ENCODE measurements at regions not wholly inside any gene's neighbourhood (a gene's known extent, or its start where the extent isn't known, plus 50 kb on each side); places are given as distances from the start of the nearest gene placed in this dataset.

DNA sequence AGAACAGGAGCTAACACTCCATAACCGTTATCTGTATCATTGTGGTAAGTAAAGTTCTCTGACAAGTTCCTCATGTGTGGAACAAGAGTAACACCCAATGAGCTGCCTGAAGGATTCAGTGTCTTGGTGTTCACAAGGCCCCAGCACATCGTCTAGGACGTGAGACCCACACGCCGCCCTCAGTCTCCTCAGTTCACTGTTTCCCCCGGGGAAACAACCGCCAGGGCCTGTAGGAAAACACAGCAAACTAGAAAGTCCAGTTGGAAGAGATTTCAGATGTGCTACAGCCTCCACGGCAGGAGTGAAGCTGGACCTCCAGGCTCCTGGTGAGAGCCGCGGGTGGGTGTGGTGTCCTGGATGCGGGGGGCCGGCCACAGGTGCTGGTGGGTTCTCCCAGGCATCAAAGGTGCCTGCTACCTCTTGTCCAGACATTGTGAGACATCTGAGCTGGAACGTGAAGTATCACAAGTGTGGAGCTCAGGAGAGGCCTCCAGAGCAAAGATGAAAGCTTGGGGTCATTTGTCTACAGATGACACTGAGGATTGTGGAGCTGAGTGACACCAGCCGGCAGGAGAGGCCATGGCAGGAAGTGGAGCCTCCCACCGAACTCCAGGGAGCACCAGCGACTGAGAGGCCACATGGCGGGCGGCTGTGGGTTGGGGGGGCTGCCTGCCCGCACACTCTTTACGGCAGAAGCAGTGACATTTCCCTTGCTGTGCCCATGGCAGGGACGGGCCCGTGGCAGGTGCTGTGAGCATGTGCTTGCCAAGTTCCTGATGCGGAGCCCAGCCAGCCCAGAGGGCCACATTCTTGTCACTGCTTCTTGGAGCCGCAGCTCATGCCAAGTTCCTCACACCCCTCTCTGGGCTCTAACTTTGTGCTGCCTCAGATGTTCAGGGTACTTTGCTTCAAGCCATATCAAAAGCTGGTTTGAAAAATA, 131.2 kb downstream of the TMEM18 start:
- no peak for DNase-seq

DNA sequence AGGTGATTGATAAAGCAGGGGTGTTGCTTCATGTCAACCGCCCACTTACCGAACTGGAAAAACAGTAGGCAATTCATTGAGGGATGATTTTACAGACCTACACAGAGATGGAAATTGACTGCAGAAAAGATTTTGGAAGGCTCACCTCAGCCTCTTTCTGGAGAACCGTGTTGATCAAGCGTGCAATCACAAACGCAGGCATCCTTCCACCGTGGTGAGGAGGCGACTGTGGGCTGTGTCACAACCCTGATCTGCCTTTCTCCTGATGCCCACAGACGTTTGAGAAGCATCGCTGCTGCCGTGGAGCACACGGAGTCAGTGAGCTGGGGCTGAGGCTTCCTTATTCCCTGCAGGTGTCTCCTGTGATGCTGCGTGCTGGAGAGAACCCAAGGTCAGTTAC, 132.0 kb downstream of the TMEM18 start:
- no peak for DNase-seq

DNA sequence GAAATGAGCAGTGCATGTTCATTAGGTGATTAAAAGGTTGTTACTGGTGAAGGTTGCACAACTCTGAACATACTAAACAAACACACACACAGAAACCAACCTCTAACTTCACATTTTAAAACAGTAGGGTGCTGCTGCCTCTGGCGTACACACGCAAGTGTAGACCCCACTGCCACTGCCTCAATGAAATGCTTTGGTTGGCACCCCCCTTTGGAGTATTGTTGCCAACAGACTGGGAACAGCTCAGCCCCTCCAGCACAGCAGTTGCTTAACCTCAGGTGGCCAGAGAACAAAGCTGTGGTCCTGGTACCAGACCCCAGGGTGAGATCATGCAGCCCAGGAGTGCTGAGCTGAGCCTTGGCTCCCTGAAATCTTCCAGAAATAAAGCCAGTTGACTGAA, 138.6 kb downstream of the TMEM18 start:
- no peak for DNase-seq

DNA sequence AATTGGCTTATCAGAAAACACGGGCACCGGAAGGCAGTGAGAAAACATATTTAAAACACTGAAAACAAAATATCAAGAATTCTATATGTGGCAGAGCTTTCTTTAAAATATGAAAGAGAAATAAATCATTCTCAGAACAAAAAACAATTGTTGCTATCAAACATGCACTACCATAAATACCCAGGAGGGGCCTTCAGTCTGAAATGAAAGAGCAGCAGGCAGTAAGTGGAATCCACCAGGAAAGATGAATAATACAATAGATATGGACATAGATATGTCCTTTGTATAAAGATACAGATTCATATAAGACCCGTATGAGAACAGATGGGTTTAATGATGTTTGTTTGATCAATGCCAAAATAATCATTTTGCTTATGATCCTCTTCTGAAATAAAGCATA, 142.0 kb downstream of the TMEM18 start:
- DNase-seq, result no peak

DNA sequence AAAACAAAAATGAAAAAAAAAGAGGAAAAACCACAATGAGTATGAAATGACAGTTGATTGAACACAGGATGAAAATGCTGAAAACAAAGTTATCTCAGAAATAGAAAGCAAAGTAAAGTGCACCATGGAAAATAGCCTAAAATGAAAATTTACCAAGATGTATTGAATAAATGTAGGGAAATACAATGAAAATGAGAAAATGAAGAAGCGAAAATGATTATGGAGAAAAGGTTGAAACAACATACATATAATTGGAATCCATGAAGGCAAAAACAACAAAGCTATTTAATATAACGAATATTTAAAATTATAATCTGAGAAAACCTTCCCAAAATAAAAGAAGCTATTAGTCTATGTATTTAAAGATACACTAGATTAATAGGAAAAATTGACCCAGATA, 147.4 kb downstream of the TMEM18 start:
- no peak for DNase-seq

DNA sequence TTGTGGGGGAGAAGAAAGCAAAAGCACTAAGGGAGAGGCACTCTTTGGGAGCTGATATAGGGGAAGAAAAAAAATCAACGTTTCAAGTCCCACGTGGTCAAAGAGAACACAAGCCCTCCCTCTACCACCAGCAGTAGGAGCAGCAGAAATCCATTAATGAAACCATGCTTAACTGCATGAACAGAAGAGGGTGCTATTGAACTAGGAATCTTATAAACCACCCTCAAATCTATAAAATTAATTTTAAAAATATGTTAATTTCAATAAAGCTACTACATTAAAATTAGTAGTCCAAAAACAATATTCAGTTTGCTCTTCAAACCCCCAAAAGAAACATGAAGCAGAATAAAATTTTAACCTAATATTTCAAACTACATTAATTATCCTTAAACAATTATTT, 147.8 kb downstream of the TMEM18 start:
- DNase-seq, result no peak

DNA sequence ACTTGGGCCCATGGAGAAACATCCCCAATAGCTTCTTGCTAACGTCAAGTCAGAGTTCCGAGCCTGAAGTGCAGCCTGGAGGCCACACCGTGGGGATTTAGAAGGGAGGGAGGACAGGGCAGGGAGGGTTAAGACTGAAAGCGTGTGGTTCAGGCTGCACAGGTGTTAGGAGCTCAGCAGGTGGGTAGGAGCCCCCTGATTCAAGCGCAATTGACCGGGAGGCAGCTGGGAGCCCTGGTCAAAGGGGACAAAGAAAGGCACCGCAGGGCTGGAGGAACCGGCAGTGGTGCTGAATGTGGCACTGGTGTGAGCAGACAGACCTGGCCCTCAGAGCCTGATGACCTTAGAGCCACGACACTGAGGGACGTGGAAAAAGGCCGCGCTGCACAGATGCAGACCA, 149.6 kb downstream of the TMEM18 start:
- no peak for DNase-seq

DNA sequence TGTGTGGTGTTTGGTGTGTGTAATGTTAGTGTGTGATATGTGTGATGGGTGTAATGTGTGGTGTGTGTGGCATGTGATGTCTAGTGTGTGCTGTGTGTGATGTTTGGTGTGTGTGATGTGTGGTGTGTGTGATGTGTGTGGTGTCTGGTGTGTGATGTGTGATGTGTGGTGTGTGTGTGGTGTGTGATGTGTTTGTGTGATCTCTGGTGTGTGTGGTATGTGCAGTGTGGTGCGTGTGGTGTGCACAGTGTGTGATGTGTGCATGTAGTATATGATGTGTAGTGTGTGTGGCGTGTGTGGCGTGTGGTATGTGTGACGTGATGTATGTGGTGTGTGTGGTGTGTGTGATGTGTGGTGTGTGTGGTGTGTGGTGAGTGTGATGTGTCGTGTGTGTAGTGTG, 150.3 kb downstream of the TMEM18 start:
- no peak for DNase-seq

DNA sequence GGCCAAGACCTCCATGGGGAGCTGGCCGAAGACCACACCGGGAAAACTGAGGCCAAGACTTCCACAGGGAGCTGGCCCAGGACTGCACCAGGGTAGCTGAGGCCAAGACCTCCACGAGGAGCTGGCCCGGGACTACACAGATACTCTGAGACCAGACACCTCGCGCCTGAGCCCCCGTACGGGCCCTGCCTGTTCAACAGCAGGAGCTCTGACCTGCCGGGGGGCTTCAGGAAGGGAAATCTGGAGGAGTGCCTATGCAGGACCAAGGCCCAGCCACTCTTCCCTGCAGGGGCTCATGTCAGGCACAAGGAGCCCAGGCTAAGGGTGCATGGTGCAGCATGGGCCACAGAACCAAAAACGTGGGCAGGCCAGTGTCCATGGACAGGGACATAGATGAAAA, 151.6 kb downstream of the TMEM18 start:
- no peak for DNase-seq

DNA sequence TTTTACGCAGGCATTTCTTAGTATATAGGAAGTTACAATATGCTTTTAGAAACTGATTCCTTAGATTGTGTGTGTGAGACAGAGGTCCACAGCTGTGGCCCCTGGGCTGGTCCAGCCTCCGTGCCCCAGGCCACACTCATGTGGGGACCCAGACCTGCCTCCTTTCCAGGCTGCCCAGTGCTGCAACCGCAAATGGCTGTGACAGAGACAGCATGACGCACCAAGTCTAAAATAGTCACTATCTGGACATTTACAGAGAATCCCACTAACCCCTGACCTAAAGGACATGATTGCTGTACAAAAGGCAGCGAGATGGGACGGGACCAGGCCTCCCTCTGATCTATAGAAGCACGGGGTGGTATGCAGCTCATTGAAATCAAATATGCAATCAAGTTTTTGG, 152.2 kb downstream of the TMEM18 start:
- no peak for DNase-seq

DNA sequence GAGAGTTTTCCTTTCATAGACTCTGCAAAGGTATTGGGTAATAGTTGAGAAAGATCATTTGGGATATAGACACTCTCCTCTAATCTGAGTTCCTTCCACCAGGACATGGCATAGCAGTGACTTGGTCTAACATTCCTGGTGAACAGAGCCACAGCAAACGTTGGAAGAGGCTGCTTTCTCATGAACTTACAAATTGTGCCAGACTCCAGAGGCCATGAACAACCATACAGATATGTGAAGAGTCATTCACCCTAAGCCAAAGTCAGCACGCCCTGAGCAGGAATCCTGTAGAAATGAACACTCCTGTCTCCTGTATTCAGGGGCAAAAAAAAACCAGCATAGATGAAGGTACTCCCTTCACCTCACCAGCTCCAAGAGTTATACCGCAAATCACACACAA, 152.8 kb downstream of the TMEM18 start:
- DNase-seq, result no peak

DNA sequence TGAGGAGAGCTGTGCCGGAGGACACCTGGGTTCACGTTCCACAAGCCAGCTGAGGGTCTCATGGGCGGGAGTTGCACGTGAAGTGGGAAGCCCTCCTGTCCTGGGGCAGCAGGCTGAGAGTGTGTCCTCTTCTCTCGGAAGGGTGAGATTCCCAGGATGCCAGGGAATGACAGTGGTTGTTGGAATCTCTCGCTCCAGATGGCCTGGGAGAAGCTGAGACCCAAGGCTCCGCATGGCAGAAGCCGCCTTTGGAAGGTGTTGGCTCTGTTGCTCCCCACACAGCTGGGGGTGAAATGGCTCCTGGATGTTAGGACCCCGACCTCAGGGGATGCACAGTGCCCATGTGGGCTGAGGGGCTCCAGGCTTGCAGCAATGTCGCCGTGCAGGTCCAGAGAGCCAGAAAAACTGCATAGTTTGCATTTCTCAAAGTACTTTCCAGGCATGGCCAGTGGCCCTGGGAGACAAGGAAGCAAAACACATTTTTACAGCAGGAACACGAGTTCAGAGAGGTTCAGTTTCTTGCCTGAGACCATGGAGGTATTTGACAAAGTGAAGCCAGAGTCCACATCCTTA, 153.4 kb downstream of the TMEM18 start:
- no peak for DNase-seq

DNA sequence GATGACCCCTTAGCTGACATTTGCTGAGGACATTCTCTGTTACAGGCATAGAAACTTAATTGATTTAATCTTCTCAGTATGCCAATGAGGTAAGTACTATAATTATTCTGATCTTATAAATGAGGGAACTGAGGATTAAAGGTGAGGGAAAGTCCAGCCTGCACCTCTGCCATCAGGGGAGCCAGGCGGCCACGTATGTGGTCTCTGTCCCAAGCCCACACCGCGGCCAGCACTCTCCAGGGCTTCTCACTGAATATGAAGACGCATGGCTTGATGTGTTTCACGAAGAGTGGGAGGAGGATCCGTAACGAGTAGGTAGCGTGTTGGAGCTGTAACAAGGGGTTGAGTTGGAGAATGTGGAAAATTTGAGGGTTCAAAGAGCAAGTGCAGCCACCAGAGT, 154.4 kb downstream of the TMEM18 start:
- no peak for DNase-seq

DNA sequence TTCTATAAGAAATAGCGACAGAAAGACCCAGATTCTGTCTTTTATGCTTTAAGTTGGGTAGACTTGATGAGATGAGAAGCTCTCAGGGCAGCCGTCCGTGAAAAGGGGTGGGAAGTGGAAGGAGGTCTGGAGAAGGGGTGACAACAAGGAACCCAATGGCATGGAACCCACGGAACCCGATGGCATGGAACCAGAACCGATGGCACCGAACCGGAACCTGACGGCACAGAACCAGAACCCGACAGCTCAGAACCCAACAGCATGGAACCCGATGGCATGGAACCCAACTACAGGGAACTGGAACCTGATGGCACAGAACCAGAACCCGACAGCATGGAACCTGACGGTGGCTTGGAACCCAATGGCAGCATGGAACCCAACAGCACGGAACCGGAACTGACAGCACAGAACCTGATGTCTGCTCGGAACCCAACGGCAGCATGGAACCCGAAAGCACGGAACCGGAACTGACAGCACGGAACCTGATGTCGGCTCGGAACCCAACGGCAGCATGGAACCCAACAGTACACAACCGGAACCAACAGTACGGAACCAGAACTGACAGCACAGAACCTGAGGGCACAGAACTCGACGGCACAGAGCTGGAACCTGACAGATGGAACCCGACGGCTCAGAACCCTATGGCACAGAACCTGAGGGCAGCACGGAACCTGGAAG, 155.2 kb downstream of the TMEM18 start:
- no peak for DNase-seq

DNA sequence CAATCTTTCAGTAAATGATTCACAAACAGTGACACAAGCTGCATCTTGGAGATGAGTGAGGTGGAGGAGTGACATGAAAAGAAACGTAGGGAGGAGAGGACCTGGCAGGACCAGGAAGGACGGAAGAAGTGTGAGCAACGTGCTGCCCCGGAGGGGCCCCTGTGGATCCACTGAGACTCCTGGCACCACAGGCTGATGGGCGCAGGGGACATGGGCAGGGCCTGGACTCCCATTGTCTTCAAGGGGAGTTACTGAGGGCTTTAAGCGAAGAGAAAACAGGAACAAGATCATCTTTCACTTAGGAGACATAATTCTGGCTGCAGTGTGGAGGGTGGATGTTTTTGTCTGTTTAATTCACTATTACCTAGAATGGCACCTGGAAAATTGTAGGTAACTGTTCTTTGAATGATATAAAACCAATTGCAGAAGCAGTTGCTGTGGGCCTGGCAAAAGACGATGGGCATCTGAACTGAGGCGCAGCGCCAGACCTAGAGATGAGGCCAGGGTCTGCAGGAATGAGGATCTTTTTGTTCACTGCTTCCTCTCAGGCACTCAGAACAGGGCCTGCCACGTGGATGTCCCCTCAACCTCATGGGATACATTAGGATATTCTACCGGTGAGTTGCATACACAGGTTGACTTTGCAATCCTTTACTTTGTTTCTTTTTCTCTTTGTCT, 156.4 kb downstream of the TMEM18 start:
- DNase-seq, result no peak

DNA sequence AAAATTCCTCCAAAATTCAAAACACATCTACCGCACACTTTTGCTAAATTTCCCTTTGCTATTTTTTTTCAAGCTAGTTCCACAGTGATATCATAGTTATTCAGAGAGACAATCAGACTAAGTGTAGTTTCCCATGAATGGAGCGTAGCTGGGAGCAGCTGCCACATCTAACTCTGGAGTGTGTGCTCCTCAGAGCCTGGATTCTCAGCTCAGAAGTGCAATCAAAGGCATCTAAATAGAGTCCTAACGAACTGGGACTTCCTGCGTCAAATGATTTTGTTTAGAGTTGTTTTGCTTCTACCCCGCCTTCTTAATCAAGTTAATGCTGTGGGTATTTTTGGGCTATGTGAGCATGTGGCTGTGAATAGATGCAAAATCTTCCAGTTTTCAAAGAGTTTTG, 160.3 kb downstream of the TMEM18 start:
- DNase-seq, result no peak

DNA sequence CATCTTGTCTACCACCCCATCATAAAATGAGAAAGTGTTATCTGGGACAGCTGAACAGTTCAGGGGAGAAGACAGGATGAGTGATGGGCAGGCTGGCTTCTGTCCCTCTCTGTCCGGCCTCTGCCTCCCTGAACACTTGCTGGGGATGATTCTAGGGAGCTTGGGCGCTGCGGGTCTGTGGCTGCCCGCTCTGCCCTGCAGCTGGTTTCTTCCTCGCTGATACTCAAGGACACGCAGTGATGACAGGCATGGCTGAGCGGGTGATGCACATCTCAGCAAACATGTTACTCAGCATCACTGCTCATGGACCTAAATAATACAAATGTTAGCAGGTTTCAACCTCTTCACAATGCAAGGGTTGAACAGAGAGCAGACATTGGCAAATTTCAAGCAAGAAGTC, 161.1 kb downstream of the TMEM18 start:
- no peak for DNase-seq

DNA sequence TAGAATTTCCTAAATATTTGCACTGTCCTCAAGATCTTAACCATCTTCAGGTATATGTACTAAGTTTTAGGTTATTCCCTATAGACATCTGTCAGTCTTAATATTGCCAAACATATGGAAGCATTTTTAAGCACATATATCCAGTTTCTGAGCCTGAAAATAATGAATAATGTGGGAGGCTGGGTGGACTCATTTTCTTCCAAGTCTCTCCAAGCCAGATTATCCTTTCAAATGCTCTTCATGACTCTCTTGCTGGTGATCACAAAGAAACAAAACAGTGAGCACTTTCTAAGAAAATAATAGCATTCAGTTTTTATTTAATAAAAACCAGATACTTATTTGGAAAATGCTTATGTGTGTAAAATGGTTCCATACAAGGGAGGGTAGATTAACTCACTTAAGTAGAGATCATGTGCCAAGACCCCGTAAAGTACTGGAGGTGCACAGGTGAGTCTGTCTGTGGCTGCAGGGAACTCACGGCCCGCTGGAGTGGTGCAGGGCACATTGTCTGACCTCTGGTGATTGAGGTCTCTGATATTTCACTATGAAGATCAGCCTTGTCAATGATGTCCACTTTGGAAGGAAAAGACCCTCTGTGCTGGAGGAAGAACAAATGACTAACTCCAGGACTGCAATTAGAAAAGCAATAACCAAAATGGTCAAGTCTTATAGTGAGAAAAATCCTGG, 161.6 kb downstream of the TMEM18 start:
- no peak for DNase-seq

DNA sequence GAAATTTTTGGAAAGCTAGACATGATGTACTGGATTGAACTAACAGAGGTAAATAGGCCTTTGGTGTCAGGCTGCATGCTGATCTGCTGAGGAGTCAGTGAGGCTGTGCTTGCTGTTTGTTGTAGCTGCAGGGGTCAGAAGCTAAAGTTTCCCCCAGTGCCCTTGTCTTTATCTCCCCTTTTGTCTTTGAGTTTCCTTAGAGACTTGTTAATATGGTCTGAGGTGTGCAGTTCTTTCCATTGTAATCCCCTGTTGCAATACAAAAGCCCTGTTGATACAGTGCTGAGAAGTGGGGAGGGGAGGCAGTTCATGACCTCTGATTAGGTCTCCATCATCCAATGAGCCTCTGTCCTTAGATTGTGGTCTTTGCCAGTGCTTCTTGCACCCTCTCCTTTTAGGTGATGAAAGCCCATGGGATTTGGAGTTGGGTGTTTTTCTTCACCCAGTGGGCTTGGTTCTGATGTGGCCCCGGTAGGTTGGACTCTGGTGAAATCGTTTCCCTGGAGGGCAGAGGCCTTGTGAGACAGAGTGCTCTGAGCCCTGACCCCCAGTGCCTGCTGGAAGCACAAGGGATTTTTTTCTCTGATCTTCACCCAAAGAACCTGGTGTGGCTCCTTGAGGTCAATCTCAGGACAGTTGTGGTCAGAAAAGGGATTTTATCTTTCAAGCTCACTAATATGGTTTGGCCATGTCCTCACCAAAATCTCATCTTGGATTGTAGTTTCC, 163.1 kb downstream of the TMEM18 start:
- no peak for DNase-seq

DNA sequence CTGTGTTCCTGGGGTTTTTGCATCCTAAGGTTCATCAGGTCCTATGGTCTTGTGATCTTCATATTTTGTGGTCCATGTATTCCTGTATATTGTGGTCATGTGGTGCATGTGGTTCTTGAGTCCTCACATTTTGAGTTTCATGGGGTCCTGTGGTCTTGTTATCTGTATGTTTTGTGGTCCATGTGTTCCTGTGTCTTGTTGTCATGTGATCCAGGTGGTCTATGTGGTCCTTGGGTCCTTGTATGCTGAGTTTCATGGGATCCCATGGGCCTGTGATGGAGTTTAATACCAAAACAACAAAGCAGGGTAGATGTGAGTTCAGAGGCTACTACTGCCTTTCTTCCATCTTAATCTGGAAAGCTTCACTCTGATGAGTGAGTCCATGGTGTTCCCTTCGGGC, 166.4 kb downstream of the TMEM18 start:
- DNase-seq, result no peak

DNA sequence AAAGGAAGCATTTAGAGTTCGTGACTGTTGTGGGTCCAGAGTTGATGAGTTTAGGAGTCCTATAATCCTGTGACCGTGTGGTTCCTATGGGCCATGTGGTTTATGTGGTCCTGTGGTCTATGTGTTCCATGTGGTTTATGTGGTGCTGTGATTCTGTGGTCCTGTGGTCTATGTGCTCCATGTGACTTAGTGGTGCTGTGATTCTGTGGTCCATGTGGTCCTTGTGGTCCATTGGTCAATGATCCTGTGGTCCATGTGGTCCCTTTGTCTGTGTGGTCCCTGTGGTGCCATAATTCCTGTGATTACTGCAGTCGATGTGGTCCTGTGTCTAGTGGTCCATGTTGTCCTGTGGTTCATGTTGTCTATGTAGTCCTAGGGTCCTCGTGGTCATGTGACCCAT, 167.3 kb downstream of the TMEM18 start:
- no peak for DNase-seq

DNA sequence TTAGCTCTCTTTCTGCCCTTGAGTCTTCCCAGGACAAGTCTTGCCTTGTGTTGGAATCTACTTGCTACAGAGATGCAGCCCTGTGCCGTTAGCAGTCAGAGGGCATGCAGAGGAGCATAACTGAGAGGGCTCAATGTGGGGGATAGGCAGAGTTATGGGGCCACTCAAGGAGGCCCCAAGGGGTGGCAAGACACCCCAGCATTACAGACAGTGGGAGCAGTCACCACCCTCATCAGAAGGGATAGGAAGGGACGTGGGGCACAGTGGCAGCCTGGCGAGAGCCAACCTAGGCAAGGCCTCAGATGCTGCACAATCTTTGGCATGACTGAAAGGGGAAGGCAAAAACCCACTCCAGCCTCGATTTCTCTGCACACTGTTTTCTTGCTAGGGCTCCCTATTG, 169.1 kb downstream of the TMEM18 start:
- DNase-seq, result no peak
